A673 (cell line): ENCODE measurements at regions not wholly inside any gene's neighbourhood (a gene's known extent, or its start where the extent isn't known, plus 50 kb on each side); places are given as distances from the start of the nearest gene placed in this dataset.

Source experiments
- CTCF ChIP-seq: fragments of 300-800, 200-600 bp; sonication (generic); conservative IDR thresholded peaks from 2 replicates; pipeline ENCODE4 v1.5.1; 2017; ENCODE audit warnings: low read depth, mild to moderate bottlenecking, antibody characterized with exemption, low read length, moderate library complexity, mixed read lengths
- EZH2 ChIP-seq: fragments of 200-600 bp; sonication (generic); IDR thresholded peaks from 2 replicates; pipeline ENCODE4 v1.6.1; 2017; ENCODE audit warnings: borderline replicate concordance, low read depth, mild to moderate bottlenecking, mixed read lengths, antibody characterized with exemption, low read length; ENCODE audit not compliant: poor library complexity, severe bottlenecking

- TF ChIP-seq CTCF: no peak
- TF ChIP-seq EZH2: no peak
Measured at GRCh38 chr7:84923348-84923747, 263.5 kb downstream of the SEMA3D start.
